ENCODE measurements at regions not wholly inside any gene's neighbourhood (a gene's known extent, or its start where the extent isn't known, plus 50 kb on each side); places are given as distances from the start of the nearest gene placed in this dataset.

- no peak for DNase-seq (ENCODE audit: low read depth in 1 of 2, low spot score in 1 of 2)
- no peak overlapping the region for H3K4me3 ChIP-seq (replicated peaks; ENCODE audit: insufficient read depth, low read length)
- no peak overlapping the region for H3K27ac ChIP-seq (replicated peaks)
- TF ChIP-seq REST (IDR thresholded peaks at IDR 0.05; ENCODE audit: insufficient replicate concordance, low read depth) (no peak), SPI1 (IDR thresholded peaks at IDR 0.05; ENCODE audit: borderline replicate concordance, low read depth) (no peak), GABPA (IDR thresholded peaks at IDR 0.05; ENCODE audit: low read depth) (no peak), POLR2AphosphoS5 (IDR thresholded peaks at IDR 0.05; ENCODE audit: low read depth) (no peak), CTCF (IDR thresholded peaks at IDR 0.05; ENCODE audit: insufficient read depth, low read length) (no peak)
- H3K27me3 ChIP-seq (ENCODE audit: insufficient read depth, poor library complexity, severe bottlenecking) = no peaks in the 10 kb centered on the region
Observed at GRCh38 chr3:176969066-176969465, 228.2 kb downstream of the TBL1XR1 start.

- DNase-seq (ENCODE audit: low read depth in 1 of 2, low spot score in 1 of 2) = no peak
Observed at GRCh38 chr3:176968631-176969030, 228.7 kb downstream of the TBL1XR1 start.

GRCh38 chr3:176967522-176967921 is 229.8 kb downstream of the TBL1XR1 start:
- no peak overlapping the region for H3K27ac ChIP-seq (replicated peaks)
- no peak overlapping the region for H3K4me3 ChIP-seq (replicated peaks; ENCODE audit: insufficient read depth, low read length)
- no peaks in the 10 kb centered on the region for H3K27me3 ChIP-seq (ENCODE audit: insufficient read depth, poor library complexity, severe bottlenecking)
- no peak for TF ChIP-seq CTCF (IDR thresholded peaks at IDR 0.05; ENCODE audit: insufficient read depth, low read length)
- TF ChIP-seq SPI1 (IDR thresholded peaks at IDR 0.05; ENCODE audit: borderline replicate concordance, low read depth) = no peak
- no peak for TF ChIP-seq GABPA (IDR thresholded peaks at IDR 0.05; ENCODE audit: low read depth)
- no peak for TF ChIP-seq POLR2AphosphoS5 (IDR thresholded peaks at IDR 0.05; ENCODE audit: low read depth)
- TF ChIP-seq REST (IDR thresholded peaks at IDR 0.05; ENCODE audit: insufficient replicate concordance, low read depth) = no peak
- DNase-seq (ENCODE audit: low read depth in 1 of 2, low spot score in 1 of 2) = no peak

More at GRCh38 chr3:176968631-176969030, 228.7 kb downstream of the TBL1XR1 start:
- Histone ChIP-seq H3K27ac (replicated peaks) (no peak overlapping the region), H3K27me3 (ENCODE audit: insufficient read depth, poor library complexity, severe bottlenecking) (no peaks in the 10 kb centered on the region), H3K4me3 (replicated peaks; ENCODE audit: insufficient read depth, low read length) (no peak overlapping the region)
- no peak for TF ChIP-seq CTCF (IDR thresholded peaks at IDR 0.05; ENCODE audit: insufficient read depth, low read length)
- TF ChIP-seq GABPA (IDR thresholded peaks at IDR 0.05; ENCODE audit: low read depth) = no peak
- TF ChIP-seq REST (IDR thresholded peaks at IDR 0.05; ENCODE audit: insufficient replicate concordance, low read depth) = no peak
- TF ChIP-seq POLR2AphosphoS5 (IDR thresholded peaks at IDR 0.05; ENCODE audit: low read depth) = no peak
- TF ChIP-seq SPI1 (IDR thresholded peaks at IDR 0.05; ENCODE audit: borderline replicate concordance, low read depth) = no peak
